DLD1 (cell line): ENCODE measurements at regions not wholly inside any gene's neighbourhood (a gene's known extent, or its start where the extent isn't known, plus 50 kb on each side); places are given as distances from the start of the nearest gene placed in this dataset.

ENCODE experiments used
- in situ Hi-C: cut with HindIII; loops from 2 replicates; pipeline ENCODE4 v1.10.0; 2017; ENCODE audit warnings: low sequenced_read_pairs

DNA sequence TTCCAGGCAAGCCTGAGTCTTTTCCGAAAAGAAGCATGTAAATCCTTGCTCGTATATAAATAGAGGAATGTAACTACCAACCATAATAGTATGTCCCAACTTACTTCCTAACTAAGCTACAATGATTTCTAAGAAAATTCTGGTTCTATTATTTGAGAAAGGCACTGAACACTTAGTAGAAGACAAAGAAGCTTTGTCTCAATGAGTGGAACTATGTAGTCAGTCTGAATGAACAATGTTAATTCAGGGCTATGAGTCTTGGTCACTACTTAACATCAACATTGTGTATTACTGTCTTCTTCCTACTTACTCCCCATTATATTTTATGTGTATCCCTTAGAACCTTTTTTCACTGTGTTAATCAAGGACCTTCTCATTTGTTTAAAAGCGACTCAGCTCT lies 206.0 kb downstream of the CYB561 start:
- in situ Hi-C loops, result loop anchor here (25.0 kb wide), 1 partner anchor 128 kb away; no protein-coding TSS in a partner anchor

DNA sequence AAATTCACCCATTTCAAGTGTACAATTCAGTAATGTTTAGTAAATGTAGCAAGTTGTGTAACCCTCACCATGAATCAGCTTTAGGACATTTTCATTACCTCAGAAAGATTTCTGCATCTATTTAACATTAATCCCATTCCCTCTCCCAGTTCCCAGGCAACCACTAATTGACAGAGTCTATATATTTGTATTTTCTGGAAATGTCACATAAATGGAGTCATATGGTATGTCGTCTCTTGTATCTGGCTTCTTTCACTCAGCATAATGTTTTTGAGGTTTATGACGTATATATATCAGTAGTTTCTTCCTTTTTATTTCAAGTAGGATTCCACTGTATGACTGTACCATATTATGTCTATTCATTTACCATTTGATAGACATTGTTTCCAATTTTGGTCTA lies 199.8 kb downstream of the CYB561 start:
- in situ Hi-C loops, result loop anchor here (25.0 kb wide), 1 partner anchor 134 kb away; no protein-coding TSS in a partner anchor

DNA sequence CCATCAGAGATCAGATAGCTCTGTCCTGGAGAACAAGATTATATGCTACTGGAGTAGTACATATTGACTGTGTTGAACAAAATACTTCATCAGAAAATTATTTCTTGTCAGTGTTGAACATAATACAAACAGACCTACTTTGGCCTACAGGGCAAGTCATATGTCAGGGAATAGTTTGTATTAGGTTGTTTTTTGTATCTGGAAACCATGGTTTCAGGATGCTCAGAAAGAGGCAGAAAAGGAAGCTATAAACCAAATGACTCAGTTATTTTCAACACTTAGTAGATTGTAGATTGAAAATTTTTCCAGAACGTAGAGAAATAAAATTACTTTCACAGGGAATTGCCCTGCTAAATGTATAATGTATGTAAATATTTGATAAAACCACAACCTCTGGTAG lies 198.4 kb downstream of the CYB561 start:
- in situ Hi-C loops, result loop anchor here (25.0 kb wide), 1 partner anchor 135 kb away; no protein-coding TSS in a partner anchor

DNA sequence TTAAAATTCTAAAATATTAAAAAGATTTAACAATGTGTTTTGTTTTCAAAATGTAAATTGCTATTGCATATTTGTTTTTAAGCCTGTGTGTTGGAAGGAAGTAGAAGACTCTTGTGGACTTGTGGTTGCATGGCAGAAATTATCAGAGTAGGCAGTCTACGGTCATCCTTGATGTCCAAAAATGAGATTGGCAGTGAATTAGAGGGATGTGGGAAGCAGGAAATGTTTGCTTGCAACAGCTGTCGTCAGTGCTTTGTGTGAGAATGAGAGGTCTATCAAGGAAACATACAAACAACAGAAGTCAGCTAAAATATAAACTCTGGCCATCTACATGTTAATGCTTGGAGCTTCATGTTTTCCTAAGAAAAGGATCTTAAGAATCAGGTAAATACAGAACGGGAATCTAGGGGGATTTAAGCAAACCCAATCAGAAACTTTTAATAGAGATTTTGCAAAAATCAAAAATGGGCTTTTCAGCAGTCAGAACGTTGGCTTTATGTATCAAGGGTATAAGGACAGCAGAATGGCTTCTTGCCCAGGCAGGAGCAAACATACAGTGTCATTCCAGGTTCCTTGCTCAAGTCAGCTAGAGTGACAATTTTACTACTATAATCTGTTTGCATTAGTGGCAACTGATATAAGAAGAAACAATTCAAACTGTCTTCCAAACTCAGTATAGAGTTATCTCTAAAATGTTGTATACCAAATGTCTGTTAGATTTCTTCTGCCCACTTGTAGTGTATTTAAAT lies 196.7 kb downstream of the CYB561 start:
- in situ Hi-C loops, result loop anchor here (25.0 kb wide), 1 partner anchor 137 kb away; no protein-coding TSS in a partner anchor

DNA sequence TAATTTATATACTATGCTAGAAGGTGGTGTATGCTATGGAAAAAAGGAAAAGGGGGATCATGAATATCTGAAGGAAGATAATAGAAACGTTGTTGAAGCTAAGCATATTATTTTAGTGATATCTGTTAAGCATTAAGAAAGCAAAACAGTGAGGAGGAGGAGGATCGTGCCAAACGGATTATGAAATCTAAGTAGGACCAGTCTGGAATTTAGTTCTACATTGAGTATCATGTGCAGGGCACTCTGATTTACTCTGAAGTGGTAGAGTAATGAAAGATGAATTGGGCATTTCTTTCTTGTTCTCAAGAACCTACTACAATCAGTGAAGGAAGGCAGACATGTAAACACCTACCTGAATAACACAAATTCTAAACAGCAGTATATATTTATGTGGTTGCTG lies 195.3 kb downstream of the CYB561 start:
- in situ Hi-C loops, result no loop called here

DNA sequence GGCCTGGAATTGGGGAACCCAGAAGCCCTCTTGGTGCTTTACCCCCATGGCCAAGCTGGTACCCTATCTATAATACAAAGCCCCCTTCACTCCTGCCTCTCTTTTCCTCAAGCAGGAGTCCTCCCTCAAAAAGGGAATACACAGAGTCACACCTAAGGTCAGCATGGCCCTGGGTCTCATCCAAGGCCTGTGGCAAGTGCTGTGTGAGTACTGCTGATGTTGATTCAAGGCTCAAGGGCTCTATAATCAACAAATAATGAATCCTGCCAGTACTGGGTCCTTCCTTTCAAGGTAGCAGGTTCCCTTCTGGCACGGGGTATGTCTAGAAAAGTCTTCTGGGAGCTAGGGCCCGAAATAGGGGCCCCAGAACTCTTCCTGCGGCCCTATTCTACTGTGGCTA lies 187.3 kb downstream of the CYB561 start:
- in situ Hi-C loops, result no loop called here

DNA sequence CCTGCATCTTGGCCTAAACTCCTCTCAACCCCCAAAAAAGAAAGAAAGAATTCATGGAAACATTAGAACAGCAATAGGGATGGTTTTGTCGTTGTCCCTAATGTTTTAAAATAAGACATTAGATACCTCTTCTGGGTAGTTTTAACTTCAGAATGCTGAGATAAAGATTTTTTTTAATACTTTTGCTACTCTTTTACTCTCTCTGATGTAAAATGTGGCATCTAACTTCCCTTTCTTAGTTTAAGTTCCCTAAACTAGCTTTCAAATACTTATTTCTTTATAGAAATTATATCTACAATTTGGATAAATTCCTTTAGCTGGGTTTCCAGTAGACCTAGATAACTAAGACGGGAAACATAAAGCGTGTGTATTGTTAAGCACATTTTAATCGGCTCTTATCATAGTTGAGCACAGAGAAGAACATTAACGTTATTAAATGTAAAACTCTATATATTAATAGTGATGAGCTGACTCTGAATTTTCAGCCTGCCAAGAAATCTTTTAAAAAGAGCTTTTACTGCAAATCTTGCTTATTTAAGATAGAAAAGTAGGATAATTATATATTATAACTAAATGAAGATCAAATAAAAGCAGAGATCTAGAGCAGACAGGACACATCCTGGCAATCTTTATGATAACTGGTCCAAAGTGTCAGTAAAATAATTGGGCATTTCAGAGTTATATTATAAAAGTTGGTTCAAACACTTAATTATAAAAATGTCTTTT lies 183.2 kb downstream of the CYB561 start:
- in situ Hi-C loops, result no loop called here

DNA sequence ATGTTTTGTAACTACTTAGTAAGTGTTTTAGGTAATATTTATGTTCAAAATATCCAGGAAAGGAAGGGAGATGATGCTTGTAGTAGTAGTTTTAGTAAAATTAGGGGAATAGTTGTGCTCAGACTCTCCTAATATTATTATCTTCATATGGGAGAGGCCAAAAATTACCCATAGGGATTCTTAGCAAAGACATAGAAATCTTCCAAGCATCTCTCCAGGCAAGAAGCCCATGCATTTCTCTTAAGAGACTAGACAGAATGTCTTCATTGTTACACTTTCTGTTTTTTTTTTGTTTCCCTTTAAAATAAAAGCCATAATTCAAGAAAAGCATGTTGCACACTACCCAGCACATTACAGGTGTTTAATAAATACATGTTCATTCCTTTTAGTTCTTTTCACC lies 180.6 kb downstream of the CYB561 start:
- in situ Hi-C loops, result no loop called here

DNA sequence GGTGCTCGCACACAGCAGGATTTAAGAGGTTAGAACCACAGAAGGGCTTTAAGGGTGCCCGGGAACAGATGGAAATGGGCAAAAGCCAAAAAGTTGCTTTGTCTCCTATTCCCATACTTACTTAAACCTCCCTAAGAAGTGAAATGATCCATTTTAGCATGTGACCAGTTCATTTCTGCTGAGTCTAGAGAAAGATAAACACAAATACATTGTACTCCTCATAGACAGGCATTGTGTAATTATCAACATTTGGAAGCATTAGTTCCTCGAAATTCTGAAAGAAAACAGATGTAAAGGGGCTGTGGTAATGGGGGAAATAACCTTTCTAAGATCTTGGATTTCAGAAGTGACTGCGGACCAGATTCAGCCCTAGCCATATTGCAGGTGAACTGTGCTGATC lies 178.3 kb downstream of the CYB561 start:
- in situ Hi-C loops, result no loop called here

DNA sequence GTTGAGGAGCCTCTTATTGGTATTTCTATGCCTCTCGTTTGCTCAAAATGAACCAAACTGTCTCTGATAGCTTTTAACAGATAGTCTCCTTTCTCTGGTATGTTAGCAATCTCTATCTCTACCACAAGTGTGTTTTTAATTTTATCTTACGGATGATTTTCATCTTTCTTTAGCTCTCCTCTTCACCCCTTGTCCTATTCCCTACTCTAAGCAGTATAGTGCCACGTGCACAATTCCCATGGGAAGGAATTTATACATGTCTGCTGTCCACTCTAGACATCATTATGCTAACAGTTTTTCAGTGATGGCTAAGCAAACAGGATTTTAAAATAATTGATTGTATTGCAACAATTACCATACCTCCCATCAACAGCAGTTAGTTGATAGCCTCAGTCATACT lies 177.3 kb downstream of the CYB561 start:
- in situ Hi-C loops, result no loop called here

DNA sequence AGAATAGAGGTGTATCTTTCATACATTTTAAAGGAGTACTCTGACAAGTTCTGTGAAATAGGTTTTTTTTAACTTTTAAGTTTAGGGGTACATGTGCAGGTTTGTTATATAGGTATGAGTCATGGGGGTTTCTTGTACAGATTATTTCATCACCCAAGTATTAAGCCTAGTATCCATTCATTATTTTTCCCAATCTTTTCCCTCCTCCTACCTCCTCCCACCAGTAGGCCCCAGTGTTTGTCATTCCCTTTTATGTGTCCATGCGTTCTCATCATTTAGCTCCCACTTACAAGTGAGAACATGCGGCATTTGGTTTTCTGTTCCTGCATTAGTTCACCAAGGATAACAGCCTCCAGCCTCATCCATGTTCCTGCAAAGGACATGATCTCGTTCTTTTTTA lies 175.5 kb downstream of the CYB561 start:
- in situ Hi-C loops, result no loop called here

DNA sequence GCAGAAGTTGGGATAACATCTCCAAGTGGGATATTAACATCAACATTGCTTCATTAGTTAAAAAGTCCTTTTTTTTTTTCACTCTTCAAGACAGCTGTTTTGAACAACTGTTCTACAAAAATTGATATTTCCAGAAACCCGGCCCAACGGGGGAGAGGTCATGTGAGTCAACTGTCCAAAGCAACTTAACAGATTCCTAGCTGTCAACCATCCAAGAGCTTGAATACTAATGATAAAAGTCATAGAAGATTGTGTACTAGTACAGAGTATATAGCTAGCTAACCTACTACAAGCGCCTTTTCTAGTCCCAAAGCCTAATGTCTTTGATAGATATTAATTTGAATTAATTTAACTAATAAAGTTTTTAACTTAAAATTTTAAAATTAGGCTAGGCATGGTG lies 172.0 kb downstream of the CYB561 start:
- in situ Hi-C loops, result no loop called here

DNA sequence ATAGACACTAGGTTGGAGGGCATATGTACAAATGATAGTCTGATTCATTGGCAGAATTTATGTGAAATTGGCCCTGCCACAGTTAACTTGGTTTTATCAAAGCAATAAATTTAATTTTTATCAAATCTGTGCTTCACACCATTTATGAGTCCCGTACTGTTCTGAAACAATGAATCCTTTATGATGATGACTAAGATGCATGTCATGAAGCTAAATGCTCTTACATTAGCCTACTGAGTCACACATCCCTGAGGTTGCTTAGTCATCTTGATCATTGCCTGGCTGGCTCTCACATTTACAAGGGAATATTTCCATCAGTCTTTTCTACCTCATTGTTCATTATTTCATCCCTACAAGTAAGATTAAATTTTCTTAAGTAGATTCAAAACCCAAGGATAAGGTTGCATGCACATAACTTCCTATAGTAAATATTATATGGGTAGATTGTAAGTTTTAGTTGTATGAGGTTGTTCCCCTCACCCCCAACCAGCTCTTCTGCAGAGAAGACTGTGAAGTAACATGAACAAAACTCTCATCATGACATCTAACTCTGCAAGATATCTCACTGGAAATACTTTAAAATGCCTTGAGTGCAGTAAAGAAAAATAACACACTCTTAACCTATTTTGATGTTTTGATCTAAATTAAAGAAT lies 170.7 kb downstream of the CYB561 start:
- in situ Hi-C loops, result no loop called here

DNA sequence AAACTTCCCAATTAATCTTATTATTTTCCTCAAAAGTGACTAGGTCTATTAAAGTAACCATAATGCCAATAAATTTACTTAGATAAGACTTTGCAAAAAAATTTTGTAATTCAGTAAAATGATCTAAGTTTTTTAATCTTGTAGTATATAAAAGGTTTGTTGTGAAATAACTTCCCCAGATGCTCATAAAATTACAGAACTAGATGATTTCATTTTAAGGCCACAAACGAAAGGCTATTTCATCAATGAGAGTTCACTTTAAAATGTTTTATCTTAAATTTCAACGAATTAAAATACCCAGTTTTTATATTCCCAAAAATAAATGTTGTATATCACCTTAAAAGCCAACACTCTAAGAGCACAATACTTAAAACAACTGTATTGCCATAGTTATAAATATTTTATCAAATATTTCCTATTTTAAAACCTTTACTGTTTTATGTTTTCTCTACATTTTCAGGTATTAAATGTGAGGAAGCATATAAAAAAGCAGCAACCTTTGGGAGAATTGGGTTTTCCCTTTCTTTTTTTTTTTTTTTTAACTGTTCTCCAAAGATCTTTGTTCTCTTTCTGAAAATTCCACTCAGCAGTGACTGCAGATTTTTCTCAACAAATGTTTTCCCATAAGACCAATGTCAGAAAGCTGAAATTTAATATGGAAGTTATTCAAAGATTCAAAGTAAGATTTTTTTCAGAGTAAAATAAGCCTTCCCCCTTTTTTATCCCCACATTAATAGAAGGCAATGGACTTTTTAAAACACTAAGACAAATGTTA lies 169.9 kb downstream of the CYB561 start:
- in situ Hi-C loops, result no loop called here

DNA sequence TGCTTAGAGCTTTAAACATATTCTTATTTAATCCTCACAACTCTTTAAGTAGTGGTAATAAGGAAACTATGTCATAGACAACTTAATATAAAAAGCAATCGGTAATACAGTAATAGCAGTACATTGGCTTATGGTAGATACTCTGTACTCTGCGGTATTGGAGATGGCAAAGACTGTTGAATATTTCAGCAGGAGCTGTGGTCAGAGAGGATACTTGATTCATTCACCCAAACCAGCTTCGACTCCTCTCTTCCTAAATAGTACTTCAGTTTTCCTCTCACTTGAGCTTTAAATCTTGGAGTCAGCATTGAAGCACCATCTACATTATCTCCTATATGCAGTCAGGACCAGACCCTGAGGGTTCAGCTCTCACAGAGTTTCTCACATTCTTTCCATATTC lies 169.3 kb downstream of the CYB561 start:
- in situ Hi-C loops, result no loop called here

DNA sequence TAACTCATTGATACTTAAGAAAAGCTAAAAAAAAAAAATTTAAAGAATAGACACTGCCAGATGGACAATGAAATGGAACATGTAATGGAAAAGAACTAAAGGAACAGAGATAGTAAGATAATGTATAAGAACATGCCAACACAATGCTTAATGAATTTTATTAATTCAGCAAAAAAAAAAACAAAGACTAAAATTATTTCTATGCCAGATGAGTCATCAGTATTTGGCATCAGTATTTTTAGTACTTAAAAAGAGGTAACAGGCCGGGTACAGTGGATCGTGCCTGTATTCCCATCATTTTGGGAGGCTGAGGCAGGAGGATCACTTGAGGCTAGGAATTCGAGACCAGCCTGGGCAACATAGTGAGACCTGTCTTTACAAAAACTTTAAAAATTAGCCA lies 168.5 kb downstream of the CYB561 start:
- in situ Hi-C loops, result no loop called here

DNA sequence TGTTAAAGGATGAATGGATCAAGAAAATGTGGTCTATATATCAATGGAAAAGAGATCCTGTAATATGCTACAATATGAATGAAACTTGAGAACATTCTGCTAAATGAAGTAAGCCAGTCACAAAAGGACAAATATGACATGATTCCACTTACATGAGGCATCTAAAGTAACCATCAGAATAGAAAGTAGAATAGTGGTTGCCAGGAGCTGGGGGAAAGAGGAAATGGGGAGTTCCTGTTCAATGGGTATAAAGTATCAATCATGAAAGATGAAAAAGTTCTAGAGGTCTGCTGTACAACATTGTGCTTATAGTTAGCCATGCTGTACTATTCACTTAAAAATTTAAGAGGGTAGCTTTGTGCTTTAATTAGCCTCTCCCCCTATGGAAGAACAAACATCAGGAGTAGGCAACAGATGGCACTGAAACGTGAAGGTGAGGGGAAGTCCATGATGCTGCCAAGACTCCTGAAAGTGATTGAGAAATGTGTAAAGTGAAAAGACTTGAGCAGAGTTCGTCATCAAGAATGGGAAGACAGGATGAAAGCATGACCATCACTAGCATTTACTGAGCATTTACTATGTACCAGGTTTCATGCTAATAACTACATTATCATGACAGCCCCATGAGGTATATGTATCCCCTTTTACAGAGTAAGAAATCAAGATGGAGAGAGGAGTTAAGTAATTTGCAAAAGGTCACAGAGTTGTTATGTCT lies 167.2 kb downstream of the CYB561 start:
- in situ Hi-C loops, result no loop called here

DNA sequence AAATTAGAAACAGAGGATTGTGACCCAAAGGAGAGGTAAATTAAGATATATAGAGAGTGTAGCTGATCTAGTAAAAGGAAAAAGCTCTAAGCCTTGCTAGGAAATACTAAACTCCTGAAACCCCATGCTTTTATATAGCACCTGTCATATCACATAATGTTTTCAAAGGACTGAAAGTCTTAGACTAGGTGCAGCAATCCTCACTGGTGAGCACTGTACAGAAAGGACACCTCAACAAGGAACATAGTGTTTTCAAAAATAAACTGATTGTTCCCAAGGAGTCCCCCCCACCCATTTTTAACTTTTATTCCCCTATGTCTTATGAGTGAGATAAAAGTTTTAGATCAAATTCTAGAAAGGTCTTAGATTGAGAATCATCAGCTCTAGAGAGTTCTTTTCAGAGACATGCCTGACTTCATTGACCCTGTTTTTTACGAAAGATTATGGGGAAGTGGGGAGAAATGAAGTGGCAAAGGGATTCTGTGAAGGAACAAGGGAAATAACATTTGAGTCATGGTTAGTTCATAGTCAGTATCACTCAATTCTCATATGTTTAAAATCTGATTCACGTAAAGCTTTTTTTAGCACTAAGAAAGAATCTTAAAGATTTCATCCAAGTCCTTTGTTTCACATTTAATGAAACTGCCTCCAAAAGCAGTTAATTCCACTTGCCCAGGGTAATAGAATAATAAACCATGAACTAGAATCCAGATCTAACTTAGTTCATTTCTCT lies 166.4 kb downstream of the CYB561 start:
- in situ Hi-C loops, result no loop called here

DNA sequence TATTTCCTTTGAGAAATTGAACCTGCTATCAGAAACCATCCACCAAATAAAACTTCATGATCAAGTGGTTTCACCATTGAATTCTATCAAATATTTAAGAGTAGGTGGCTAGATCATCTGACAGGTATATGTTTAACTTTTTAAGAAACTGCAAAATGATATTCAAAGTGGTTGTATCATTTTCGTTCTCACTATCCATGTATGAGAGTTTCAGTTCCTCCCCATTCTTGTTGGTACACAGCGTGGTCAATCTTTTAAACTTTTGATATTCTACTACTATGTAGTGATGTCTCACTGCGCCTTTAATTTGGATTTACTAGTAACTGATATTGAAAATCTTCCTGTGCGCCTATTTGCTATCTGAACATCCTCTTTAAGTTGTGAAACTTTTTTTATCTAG lies 163.7 kb downstream of the CYB561 start:
- in situ Hi-C loops, result no loop called here

DNA sequence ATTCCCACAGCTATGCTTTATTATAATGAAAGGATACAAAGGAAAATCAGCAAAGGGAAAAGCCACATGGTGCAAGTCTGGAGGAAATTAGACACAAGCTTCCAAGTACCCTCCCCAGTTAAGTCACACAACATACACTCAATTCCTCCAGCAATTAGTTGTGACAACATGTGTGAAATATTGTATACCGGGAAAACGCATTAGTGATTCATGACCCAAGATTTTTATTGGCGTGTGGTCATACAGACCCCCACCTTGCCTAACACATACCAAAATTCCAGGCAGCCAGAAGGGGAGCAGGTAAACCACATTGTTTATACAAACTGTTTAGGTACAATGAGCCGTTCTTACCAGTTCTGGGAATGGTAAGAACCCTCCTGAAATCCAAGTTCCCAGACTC lies 160.6 kb downstream of the CYB561 start:
- in situ Hi-C loops, result no loop called here
